ENCODE measurements at regions not wholly inside any gene's neighbourhood (a gene's known extent, or its start where the extent isn't known, plus 50 kb on each side); places are given as distances from the start of the nearest gene placed in this dataset.

DNA sequence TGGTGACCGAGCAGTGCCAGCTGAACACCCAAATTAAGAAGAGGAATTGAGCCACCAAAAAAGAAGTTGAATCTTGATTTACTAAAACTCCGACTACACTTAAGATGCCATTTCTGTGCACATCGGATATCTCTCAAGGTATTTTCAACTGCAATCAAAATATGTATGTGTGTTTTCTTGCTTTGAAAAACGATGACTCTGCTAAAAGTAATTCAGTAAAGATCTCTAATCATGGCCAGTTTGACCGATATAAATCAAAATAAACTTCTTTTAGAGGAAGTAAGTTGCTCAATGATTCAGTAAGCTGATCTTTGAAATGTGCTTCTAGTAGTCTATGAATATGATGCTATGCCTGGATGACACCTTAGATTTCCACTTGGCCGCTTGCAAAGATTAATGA lies 453.5 kb upstream of the TPK1 start:
- H3K9ac ChIP-seq (ENCODE audit: low read length) = no peak overlapping the region
- no peaks in the 10 kb centered on the region for H4K20me1 ChIP-seq (ENCODE audit: insufficient read depth, low read length)
- no peaks in the 10 kb centered on the region for H3K4me1 ChIP-seq (ENCODE audit: low read length)
- H3K27me3 ChIP-seq (ENCODE audit: low read depth, low read length) = no peaks in the 10 kb centered on the region
- no peak overlapping the region for H2AFZ ChIP-seq (ENCODE audit: low read depth, low read length)
- no peak overlapping the region for H3K27ac ChIP-seq (ENCODE audit: low read length)
- no peak overlapping the region for H3K4me2 ChIP-seq (ENCODE audit: low read length)
- no peaks in the 10 kb centered on the region for H3K79me2 ChIP-seq (ENCODE audit: low read length)
- 0 out of 2 replicates have a peak, but pooled peaks cover 2% of the 10 kb centered on the region for H3K9me3 ChIP-seq (ENCODE audit: insufficient read depth, low read length)
- H3K4me3 ChIP-seq (ENCODE audit: low read length) = no peak overlapping the region
- H3K36me3 ChIP-seq (replicated peaks; ENCODE audit: low read depth, low read length) = no peaks in the 10 kb centered on the region
- TF ChIP-seq, protein P1, sequence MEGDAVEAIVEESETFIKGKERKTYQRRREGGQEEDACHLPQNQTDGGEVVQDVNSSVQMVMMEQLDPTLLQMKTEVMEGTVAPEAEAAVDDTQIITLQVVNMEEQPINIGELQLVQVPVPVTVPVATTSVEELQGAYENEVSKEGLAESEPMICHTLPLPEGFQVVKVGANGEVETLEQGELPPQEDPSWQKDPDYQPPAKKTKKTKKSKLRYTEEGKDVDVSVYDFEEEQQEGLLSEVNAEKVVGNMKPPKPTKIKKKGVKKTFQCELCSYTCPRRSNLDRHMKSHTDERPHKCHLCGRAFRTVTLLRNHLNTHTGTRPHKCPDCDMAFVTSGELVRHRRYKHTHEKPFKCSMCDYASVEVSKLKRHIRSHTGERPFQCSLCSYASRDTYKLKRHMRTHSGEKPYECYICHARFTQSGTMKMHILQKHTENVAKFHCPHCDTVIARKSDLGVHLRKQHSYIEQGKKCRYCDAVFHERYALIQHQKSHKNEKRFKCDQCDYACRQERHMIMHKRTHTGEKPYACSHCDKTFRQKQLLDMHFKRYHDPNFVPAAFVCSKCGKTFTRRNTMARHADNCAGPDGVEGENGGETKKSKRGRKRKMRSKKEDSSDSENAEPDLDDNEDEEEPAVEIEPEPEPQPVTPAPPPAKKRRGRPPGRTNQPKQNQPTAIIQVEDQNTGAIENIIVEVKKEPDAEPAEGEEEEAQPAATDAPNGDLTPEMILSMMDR (IDR thresholded peaks at IDR 0.05; ENCODE audit: low read depth, low read length) = no peak

DNA sequence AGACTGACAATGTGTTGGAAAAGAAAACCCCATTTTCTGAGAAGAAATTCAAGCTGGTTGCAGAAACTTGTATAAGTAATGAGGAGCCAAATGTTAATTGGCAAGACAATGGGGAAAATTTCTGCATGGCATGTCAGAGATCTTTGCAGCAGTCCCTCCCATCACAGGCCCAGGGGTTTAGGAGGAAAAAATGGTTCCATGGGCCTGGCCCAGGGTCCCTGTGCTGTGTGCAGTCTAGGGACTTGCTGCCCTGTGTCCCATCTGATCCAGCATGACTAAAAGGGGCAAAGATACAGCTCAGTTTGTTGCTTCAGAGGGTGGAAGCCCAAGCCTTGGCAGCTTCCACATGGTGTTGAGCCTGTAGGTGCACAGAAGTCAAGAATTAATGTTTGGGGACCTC lies 440.3 kb upstream of the TPK1 start:
- Histone ChIP-seq H3K27ac (ENCODE audit: low read length) (no peak overlapping the region), H3K27me3 (ENCODE audit: low read depth, low read length) (no peaks in the 10 kb centered on the region), H2AFZ (ENCODE audit: low read depth, low read length) (no peak overlapping the region), H3K4me2 (ENCODE audit: low read length) (no peak overlapping the region), H3K4me3 (ENCODE audit: low read length) (no peak overlapping the region), H3K9ac (ENCODE audit: low read length) (no peak overlapping the region), H3K9me3 (ENCODE audit: insufficient read depth, low read length) (no peaks in the 10 kb centered on the region), H3K36me3 (replicated peaks; ENCODE audit: low read depth, low read length) (no peaks in the 10 kb centered on the region), H3K4me1 (ENCODE audit: low read length) (no peaks in the 10 kb centered on the region), H3K79me2 (ENCODE audit: low read length) (no peaks in the 10 kb centered on the region), H4K20me1 (ENCODE audit: insufficient read depth, low read length) (no peaks in the 10 kb centered on the region)
- TF ChIP-seq EZH2phosphoT487 (IDR thresholded peaks at IDR 0.05; ENCODE audit: low read depth) = no peak
- TF ChIP-seq, protein P1 (IDR thresholded peaks at IDR 0.05; ENCODE audit: low read depth, low read length) = no peak

DNA sequence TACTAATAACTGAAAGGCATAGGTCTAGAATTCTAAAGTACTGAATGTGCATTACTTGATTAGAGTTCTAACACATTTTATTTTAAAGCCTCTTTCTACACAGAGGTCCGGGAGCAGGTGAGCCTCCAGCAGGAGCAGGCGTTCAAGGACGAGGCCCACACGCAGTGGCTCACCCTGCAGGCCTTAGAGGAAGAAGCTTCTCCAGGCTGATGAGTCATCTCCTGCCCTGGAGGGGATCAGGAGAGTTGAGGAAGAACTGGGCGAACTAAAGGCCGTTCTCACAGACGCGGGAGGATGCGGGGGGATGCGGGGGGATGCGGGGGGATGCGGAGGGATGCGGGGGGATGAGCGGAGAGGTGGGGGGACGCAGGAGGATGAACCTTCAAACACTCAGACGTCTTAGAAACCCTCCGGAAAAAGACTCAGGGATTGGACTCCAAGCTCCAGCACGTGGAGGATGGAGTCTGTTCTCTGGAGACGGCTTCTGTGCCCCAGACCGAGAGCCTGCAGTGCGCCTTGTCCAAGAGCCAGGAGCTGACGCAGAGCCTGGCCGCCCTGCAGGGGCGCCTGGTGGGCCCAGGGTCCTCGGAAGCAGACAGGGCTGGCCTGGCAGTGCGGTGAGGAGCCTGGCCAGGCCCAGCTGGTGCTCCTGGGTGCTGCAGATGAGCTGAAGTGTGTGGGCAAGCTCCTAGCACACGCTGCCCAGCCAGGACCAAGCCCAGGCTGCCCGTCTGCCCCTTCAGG lies 433.7 kb upstream of the TPK1 start:
- Histone ChIP-seq H3K27ac (ENCODE audit: low read length) (no peak overlapping the region), H3K9me3 (ENCODE audit: insufficient read depth, low read length) (no peaks in the 10 kb centered on the region), H3K4me1 (ENCODE audit: low read length) (peaks cover 9% of the 10 kb centered on the region), H3K9ac (ENCODE audit: low read length) (no peak overlapping the region), H3K4me3 (ENCODE audit: low read length) (no peak overlapping the region), H3K27me3 (ENCODE audit: low read depth, low read length) (no peaks in the 10 kb centered on the region), H3K4me2 (ENCODE audit: low read length) (no peak overlapping the region), H3K36me3 (replicated peaks; ENCODE audit: low read depth, low read length) (no peaks in the 10 kb centered on the region), H3K79me2 (ENCODE audit: low read length) (no peaks in the 10 kb centered on the region), H2AFZ (ENCODE audit: low read depth, low read length) (no peak overlapping the region), H4K20me1 (ENCODE audit: insufficient read depth, low read length) (no peaks in the 10 kb centered on the region)
- TF ChIP-seq, protein P1 (IDR thresholded peaks at IDR 0.05; ENCODE audit: low read depth, low read length) = no peak
- no peak for TF ChIP-seq EZH2phosphoT487 (IDR thresholded peaks at IDR 0.05; ENCODE audit: low read depth)

DNA sequence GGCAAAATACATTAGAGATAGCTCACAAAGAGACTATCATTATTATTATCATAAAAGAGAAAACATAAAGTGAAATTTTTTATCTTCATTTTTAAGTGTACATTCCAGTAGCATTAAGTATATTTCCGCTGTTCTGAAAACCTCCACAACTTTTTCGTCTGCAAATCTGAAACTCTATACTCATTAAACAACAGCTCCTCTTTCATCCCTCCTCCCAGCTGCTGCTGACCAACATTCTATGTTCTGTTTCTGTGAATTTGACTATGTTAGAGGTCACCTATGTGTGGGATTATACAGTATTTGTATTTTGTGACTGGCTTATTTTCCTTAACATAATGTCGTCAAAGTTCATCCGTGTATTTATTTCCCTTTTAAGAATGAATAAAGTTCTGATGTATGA lies 429.3 kb upstream of the TPK1 start:
- Histone ChIP-seq H4K20me1 (ENCODE audit: insufficient read depth, low read length) (no peaks in the 10 kb centered on the region), H3K9ac (ENCODE audit: low read length) (no peak overlapping the region), H3K36me3 (replicated peaks; ENCODE audit: low read depth, low read length) (no peaks in the 10 kb centered on the region), H3K4me3 (ENCODE audit: low read length) (no peak overlapping the region), H3K4me2 (ENCODE audit: low read length) (no peak overlapping the region), H3K27me3 (ENCODE audit: low read depth, low read length) (no peaks in the 10 kb centered on the region), H3K4me1 (ENCODE audit: low read length) (peaks cover 30% of the 10 kb centered on the region), H2AFZ (ENCODE audit: low read depth, low read length) (no peak overlapping the region), H3K79me2 (ENCODE audit: low read length) (no peaks in the 10 kb centered on the region), H3K9me3 (ENCODE audit: insufficient read depth, low read length) (no peaks in the 10 kb centered on the region), H3K27ac (ENCODE audit: low read length) (no peak overlapping the region)
- no peak for TF ChIP-seq EZH2phosphoT487 (IDR thresholded peaks at IDR 0.05; ENCODE audit: low read depth)
- TF ChIP-seq, protein P1 (IDR thresholded peaks at IDR 0.05; ENCODE audit: low read depth, low read length) = no peak
